ENCODE measurements at regions not wholly inside any gene's neighbourhood (a gene's known extent, or its start where the extent isn't known, plus 50 kb on each side); places are given as distances from the start of the nearest gene placed in this dataset.

GRCh38 chr16:64617836-64618476, 503.9 kb downstream of the CDH11 start:
- no peaks in the 10 kb centered on the region for H3K36me3 Mint-ChIP-seq
- H3K9me3 Mint-ChIP-seq: peaks cover 55% of the 10 kb centered on the region
- ChIA-PET POLR2A (no interaction called here), CTCF (no interaction called here)
- no peak overlapping the region for H3K4me3 Mint-ChIP-seq
- H3K4me1 Mint-ChIP-seq (ENCODE audit: low read depth): no peaks in the 10 kb centered on the region
- H3K27ac Mint-ChIP-seq: no peak overlapping the region
- H3K27me3 Mint-ChIP-seq: no peaks in the 10 kb centered on the region
- intact Hi-C loops (cut with micrococcal nuclease): no loop called here
- no peak for DNase-seq

GRCh38 chr16:64615630-64616280, 506.1 kb downstream of the CDH11 start:
- Mint-ChIP-seq H3K27me3 (no peaks in the 10 kb centered on the region), H3K4me3 (no peak overlapping the region), H3K27ac (no peak overlapping the region), H3K9me3 (peaks cover 64% of the 10 kb centered on the region), H3K36me3 (no peaks in the 10 kb centered on the region), H3K4me1 (ENCODE audit: low read depth) (no peaks in the 10 kb centered on the region)
- no peak for DNase-seq
- ChIA-PET CTCF (no interaction called here), POLR2A (no interaction called here)
- intact Hi-C loops (cut with micrococcal nuclease): no loop called here

GRCh38 chr16:64596196-64596595, 525.7 kb downstream of the CDH11 start:
- H3K27ac Mint-ChIP-seq: no peak overlapping the region
- H3K36me3 Mint-ChIP-seq: no peaks in the 10 kb centered on the region
- H3K4me3 Mint-ChIP-seq: no peak overlapping the region
- H3K9me3 Mint-ChIP-seq: peaks cover 31% of the 10 kb centered on the region
- no peaks in the 10 kb centered on the region for H3K4me1 Mint-ChIP-seq (ENCODE audit: low read depth)
- intact Hi-C loops (cut with micrococcal nuclease): no loop called here
- no peaks in the 10 kb centered on the region for H3K27me3 Mint-ChIP-seq
- ChIA-PET CTCF (no interaction called here), POLR2A (no interaction called here)
- DNase-seq: no peak

GRCh38 chr16:64590513-64590912, 531.4 kb downstream of the CDH11 start:
- no peak for DNase-seq
- no peaks in the 10 kb centered on the region for H3K36me3 Mint-ChIP-seq
- intact Hi-C loops (cut with micrococcal nuclease): no loop called here
- H3K9me3 Mint-ChIP-seq: peaks cover 11% of the 10 kb centered on the region
- H3K4me3 Mint-ChIP-seq: no peak overlapping the region
- ChIA-PET POLR2A (no interaction called here), CTCF (no interaction called here)
- no peaks in the 10 kb centered on the region for H3K27me3 Mint-ChIP-seq
- no peaks in the 10 kb centered on the region for H3K4me1 Mint-ChIP-seq (ENCODE audit: low read depth)
- H3K27ac Mint-ChIP-seq: no peak overlapping the region

- Mint-ChIP-seq H3K27ac (no peak overlapping the region), H3K4me1 (ENCODE audit: low read depth) (no peaks in the 10 kb centered on the region), H3K4me3 (no peak overlapping the region), H3K36me3 (no peaks in the 10 kb centered on the region), H3K27me3 (no peaks in the 10 kb centered on the region), H3K9me3 (peaks cover 7% of the 10 kb centered on the region)
- CTCF ChIA-PET: no interaction called here
- POLR2A ChIA-PET: no interaction called here
- intact Hi-C loops (cut with micrococcal nuclease): no loop called here
- DNase-seq: no peak
Observed at GRCh38 chr16:64589836-64590235, 532.0 kb downstream of the CDH11 start.

- DNase-seq: no peak
- Mint-ChIP-seq H3K9me3 (peaks cover 5% of the 10 kb centered on the region), H3K4me1 (ENCODE audit: low read depth) (no peaks in the 10 kb centered on the region), H3K4me3 (no peak overlapping the region), H3K36me3 (no peaks in the 10 kb centered on the region), H3K27me3 (no peaks in the 10 kb centered on the region), H3K27ac (no peak overlapping the region)
- intact Hi-C loops (cut with micrococcal nuclease): no loop called here
- POLR2A ChIA-PET: no interaction called here
- CTCF ChIA-PET: no interaction called here
Observed at GRCh38 chr16:64586781-64587180, 535.1 kb downstream of the CDH11 start.

- POLR2A ChIA-PET: no interaction called here
- intact Hi-C loops (cut with micrococcal nuclease): no loop called here
- H3K36me3 Mint-ChIP-seq: no peaks in the 10 kb centered on the region
- peaks cover 16% of the 10 kb centered on the region for H3K9me3 Mint-ChIP-seq
- no peak overlapping the region for H3K4me3 Mint-ChIP-seq
- CTCF ChIA-PET: no interaction called here
- DNase-seq: no peak
- no peak overlapping the region for H3K27ac Mint-ChIP-seq
- H3K4me1 Mint-ChIP-seq (ENCODE audit: low read depth): no peaks in the 10 kb centered on the region
- no peaks in the 10 kb centered on the region for H3K27me3 Mint-ChIP-seq
Observed at GRCh38 chr16:64585367-64585766, 536.5 kb downstream of the CDH11 start.

- Mint-ChIP-seq H3K4me3 (no peak overlapping the region), H3K27me3 (no peaks in the 10 kb centered on the region), H3K36me3 (no peaks in the 10 kb centered on the region), H3K27ac (no peak overlapping the region), H3K4me1 (ENCODE audit: low read depth) (no peaks in the 10 kb centered on the region), H3K9me3 (peaks cover 24% of the 10 kb centered on the region)
- ChIA-PET CTCF (no interaction called here), POLR2A (no interaction called here)
- no peak for DNase-seq
- intact Hi-C loops (cut with micrococcal nuclease): no loop called here
Observed at GRCh38 chr16:64580558-64580957, 541.3 kb downstream of the CDH11 start.

GRCh38 chr16:64579712-64580111, 542.2 kb downstream of the CDH11 start:
- Mint-ChIP-seq H3K27ac (no peak overlapping the region), H3K36me3 (no peaks in the 10 kb centered on the region), H3K27me3 (no peaks in the 10 kb centered on the region), H3K9me3 (peaks cover 26% of the 10 kb centered on the region), H3K4me3 (no peak overlapping the region), H3K4me1 (ENCODE audit: low read depth) (no peaks in the 10 kb centered on the region)
- ChIA-PET POLR2A (no interaction called here), CTCF (no interaction called here)
- DNase-seq: no peak
- intact Hi-C loops (cut with micrococcal nuclease): no loop called here

GRCh38 chr16:64545768-64546167, 576.1 kb downstream of the CDH11 start:
- CTCF ChIA-PET: no interaction called here

GRCh38 chr16:64544859-64545258, 577.0 kb downstream of the CDH11 start:
- Mint-ChIP-seq H3K27ac (no peak overlapping the region), H3K4me1 (ENCODE audit: low read depth) (no peaks in the 10 kb centered on the region), H3K4me3 (no peak overlapping the region), H3K9me3 (peaks cover 28% of the 10 kb centered on the region), H3K36me3 (no peaks in the 10 kb centered on the region), H3K27me3 (no peaks in the 10 kb centered on the region)
- DNase-seq: no peak
- intact Hi-C loops (cut with micrococcal nuclease): no loop called here
- ChIA-PET CTCF (no interaction called here), POLR2A (no interaction called here)

More at GRCh38 chr16:64545768-64546167, 576.1 kb downstream of the CDH11 start:
- no peak for DNase-seq
- H3K4me1 Mint-ChIP-seq (ENCODE audit: low read depth): no peaks in the 10 kb centered on the region
- H3K27ac Mint-ChIP-seq: no peak overlapping the region
- H3K9me3 Mint-ChIP-seq: peaks cover 28% of the 10 kb centered on the region
- POLR2A ChIA-PET: no interaction called here
- intact Hi-C loops (cut with micrococcal nuclease): no loop called here
- H3K27me3 Mint-ChIP-seq: no peaks in the 10 kb centered on the region
- H3K36me3 Mint-ChIP-seq: no peaks in the 10 kb centered on the region
- H3K4me3 Mint-ChIP-seq: no peak overlapping the region

GRCh38 chr16:64543441-64543840, 578.4 kb downstream of the CDH11 start:
- intact Hi-C loops (cut with micrococcal nuclease): no loop called here

GRCh38 chr16:64543031-64543430, 578.8 kb downstream of the CDH11 start:
- DNase-seq: no peak
- intact Hi-C loops (cut with micrococcal nuclease): no loop called here
- CTCF ChIA-PET: no interaction called here
- POLR2A ChIA-PET: no interaction called here
- Mint-ChIP-seq H3K36me3 (no peaks in the 10 kb centered on the region), H3K4me1 (ENCODE audit: low read depth) (no peaks in the 10 kb centered on the region), H3K4me3 (no peak overlapping the region), H3K27me3 (no peaks in the 10 kb centered on the region), H3K9me3 (peaks cover 29% of the 10 kb centered on the region), H3K27ac (no peak overlapping the region)

More at GRCh38 chr16:64543441-64543840, 578.4 kb downstream of the CDH11 start:
- ChIA-PET CTCF (no interaction called here), POLR2A (no interaction called here)
- Mint-ChIP-seq H3K27ac (no peak overlapping the region), H3K27me3 (no peaks in the 10 kb centered on the region), H3K4me3 (no peak overlapping the region), H3K36me3 (no peaks in the 10 kb centered on the region), H3K9me3 (peaks cover 30% of the 10 kb centered on the region), H3K4me1 (ENCODE audit: low read depth) (no peaks in the 10 kb centered on the region)
- DNase-seq: no peak
